ENCODE measurements at regions not wholly inside any gene's neighbourhood (a gene's known extent, or its start where the extent isn't known, plus 50 kb on each side); places are given as distances from the start of the nearest gene placed in this dataset.

DNA sequence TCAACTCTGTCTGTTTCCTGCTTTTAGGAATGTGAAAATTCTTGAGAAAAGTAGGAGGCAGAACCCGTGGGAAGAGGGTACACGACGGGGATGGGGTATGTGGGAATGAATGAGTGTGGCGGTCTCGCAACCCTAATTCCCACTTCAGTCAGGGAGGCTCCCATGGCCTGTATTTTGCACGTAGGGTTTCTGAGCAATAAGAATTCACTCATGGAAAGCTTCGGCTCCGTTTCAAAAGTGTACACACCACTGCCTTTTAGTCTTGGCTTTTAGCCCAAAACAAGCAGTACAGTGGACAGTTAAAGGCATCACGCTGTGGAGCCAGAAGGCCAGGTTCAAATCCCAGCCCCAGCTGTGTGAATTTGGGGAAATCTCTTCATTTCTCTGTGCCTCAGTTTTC is 116.7 kb downstream of the MN1 start:
- DNase-seq = no peak

DNA sequence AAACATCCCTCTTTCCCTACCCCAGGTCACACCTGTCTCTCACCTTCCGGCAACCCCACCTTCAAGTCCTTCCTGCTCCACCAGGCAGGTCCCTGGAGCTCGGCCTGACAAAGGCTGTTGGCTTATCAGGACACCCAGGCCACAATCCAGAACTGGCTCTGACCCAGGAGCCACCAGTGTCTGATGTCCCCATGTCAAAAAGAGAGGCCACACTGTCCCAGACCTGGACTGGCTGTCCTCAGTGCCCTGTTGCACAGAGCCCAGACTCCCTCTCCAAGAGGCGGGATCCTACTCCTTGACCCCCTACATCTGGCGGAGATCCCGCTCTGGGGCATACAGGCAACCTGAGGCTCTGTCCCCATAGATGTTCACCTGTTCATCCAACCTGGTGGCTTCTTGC is 116.0 kb downstream of the MN1 start:
- no peak for DNase-seq

DNA sequence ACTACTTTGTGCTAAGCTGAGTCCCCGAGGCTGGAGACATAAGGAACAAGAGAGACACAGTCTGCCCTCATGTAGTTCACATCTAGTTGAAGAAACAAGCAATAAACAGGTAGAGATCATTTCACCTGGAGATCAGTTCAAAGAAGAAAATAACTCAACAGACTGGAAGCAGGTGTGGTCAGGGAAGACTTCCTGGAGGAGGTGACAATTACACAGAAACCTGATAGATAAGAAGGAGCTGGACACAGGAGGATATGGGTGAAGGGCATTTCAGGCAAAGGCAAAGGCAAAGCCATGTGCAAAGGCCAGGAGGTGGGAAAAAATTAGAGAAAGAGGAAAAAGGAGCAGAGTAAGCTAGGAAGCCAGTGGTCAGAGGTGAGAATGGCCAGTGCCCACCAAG is 115.6 kb downstream of the MN1 start:
- no peak for DNase-seq

DNA sequence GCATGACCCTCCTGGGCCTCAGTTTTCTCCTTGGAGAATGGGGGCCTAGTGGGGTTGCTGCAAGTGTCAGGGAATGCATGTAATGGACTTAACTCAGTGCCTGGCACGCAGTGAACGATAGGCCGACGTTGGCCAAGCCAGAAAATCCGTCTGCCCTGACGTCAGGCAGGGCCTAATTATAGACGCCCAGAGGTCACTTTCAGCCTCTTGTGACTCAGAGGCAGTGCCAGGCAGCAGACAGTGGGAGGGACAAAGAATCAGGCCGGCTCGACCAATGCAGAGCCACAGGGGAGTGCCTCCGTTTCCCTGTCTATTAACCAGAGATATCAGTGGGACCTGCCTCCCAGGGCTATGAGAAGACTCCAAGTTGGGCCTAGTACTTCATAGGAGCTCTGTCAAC is 115.0 kb downstream of the MN1 start:
- DNase-seq = no peak

DNA sequence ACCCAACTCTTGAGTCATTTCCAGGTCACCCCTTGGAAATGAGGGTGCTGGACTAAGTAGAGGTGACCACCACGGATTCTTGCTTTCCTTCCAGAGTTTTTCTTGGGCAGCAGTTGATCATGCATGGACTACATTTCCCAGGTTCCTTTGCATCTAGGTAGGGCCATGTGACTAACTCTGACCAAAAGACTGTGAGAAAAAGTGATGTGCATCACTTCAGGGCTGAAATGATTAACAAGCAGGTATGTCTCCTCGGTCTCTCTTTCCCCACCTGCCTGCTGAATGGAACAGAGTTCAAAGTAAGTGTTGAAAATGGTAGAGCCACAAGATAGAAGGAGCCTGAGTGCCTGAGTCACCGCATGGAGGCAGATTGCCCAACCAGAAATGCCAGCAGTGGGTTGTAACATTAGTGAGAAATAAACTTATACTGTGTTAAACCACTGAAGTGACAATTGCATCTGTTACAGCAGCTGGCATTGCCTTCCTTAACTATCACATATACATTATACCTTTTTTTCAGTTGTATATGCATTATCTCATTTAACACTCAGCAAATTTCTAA is 113.5 kb downstream of the MN1 start:
- DNase-seq = no peak

DNA sequence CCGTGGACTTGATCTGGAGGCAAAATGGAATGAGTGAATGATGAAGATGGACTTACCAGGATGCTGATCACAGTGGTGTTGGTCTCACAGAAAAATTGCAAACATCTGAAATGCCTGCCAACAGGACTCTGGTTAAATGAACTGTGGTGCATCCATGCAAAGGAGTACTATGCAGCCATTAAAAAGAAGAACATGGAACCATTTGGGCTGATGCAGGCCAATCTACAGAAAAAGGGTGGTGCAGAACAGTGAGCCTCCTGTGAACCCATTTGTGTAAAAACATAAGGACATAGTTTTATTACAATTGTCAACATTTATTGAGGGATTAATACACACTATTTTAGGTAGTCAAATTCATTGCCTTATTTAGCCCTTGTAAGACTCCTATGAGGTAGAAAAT is 111.9 kb downstream of the MN1 start:
- DNase-seq = no peak

DNA sequence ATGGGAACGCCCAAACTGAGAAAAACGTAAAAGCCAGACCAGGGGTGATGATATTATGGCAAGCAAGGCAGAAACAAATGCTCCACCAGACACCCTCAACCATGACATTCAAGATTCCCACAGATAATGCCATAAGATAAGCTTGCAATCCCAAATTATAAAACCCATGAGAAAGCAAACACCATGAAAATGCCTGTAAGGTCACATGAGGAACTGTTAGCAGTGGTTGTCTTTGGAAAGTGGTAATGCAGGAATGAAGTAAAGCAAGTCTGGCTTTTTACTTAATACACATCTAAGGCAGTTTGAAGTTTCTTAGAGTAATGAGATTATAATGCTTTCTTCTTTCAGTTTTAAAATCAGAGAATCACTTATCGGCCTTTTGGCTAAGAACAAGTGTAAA is 111.0 kb downstream of the MN1 start:
- DNase-seq = no peak

DNA sequence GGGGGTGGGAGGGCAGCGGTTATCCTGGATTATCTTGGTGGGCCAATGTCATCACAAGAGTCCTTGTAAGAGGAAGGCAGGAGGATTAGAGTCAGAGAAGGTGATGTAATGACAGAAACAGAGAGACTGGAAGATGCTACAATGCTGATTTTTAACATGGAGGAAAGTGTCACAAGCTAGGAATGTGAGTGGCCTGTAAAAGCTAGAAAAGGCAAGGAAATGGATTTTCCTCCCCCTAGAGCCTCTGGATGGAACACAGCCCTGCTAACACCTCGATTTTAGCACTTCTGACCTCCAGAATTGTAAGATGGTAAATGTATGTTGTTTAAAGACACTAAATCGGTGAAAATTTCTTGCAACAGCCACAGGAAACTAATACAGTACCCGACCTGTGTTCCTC is 109.3 kb downstream of the MN1 start:
- no peak for DNase-seq

DNA sequence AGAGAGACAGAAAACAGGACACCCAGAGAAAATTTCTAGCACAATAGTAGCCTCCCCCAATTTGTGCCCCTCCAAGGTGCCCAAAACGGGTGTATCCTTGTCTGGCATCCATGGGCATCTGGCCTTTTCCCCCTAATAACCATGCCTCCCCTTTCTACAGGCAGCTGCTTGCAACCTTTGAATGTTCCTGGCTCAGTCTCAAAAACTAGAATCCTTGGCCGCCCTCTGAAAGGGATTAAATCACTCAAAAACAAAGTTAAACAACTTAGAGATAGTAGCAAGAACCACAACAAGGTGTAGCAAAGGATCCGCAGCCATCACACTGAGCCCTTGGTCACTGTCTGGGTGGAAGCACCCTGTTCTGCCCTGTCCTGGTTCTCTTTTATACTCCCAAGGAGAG is 105.6 kb downstream of the MN1 start:
- no peak for DNase-seq

DNA sequence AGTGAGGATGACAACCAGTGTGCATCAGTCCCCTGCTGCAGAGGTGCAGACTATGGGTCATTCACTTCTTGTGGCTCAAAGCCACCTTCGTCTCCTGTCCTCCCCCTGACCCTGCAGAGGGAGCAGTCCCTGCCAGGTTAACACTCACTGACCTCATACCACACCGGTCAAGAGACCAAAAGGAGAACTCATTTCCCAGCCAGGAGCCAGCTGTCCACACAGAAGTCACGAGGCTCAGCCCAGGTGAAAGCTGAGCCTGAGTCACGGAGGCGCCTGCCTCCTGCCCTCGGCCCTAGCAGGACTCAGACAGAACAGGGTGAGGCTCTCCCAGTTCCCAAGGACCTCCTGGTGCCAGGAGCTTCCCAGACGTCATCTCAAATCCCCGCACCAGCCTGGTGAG is 103.7 kb downstream of the MN1 start:
- DNase-seq = no peak
